K562 (cell line): ENCODE measurements at regions not wholly inside any gene's neighbourhood (a gene's known extent, or its start where the extent isn't known, plus 50 kb on each side); places are given as distances from the start of the nearest gene placed in this dataset.
A peak's percentile ranks its signal among the peaks of the same experiment; 100 is the strongest.

ENCODE experiments used
- ATAC-seq: fragments of 200-7000 bp; cut with Tn5 transposase; 3 replicates; pipeline ENCODE4 v1.9.1; 2020; ENCODE audit warnings: moderate library complexity
- BruUV-seq: library from RNA; stranded (reverse); fragments of 400-500 nt; replicated peaks from 2 replicates; lab custom pipeline; 2021; lab: Mats Ljungman, UMichigan
- CTCF ChIA-PET: fragments of 300-600 bp; formaldehyde crosslinking; extraction: SDS; loops from one replicate; lab custom pipeline; 2021; ENCODE audit warnings: low intra/inter-chr PET ratio; lab: Yijun Ruan, JAX
- POLR2A ChIA-PET: fragments of 300-600, 350-650 bp; sonication (Branson Sonifier 250); formaldehyde crosslinking; extraction: SDS; loops from one replicate; lab custom pipeline; 2021; ENCODE audit warnings: antibody characterized with exemption, inconsistent platforms; lab: Yijun Ruan, JAX
- DNase-seq, 4 experiments: peaks; one replicate each; pipeline versions ENCODE4 v3.0.0 to v3.0.0-alpha.2; 2011 to 2018; ENCODE audit warnings: low spot score in 3 of 4, mixed read lengths in 3 of 4; ENCODE audit errors: extremely low read depth in 1 of 4
- FAIRE-seq: peaks from 2 replicates; lab custom pipeline; 2011; peaks lifted over from hg19 to GRCh38; lab: Jason Lieb, UNC
- H2AFZ ChIP-seq: 2 replicates; pipeline ENCODE4 v1.6.0; 2011; ENCODE audit warnings: low read depth, low read length, control low read depth, inconsistent platforms
- H3K27ac ChIP-seq: fragments of 200-600 bp; 3 replicates; pipeline ENCODE4 v1.8.0; 2011; ENCODE audit warnings: low read depth, mild to moderate bottlenecking, control low read depth, inconsistent platforms, low read length, moderate library complexity, mixed read lengths; ENCODE audit errors: extremely low read depth
- H3K27me3 ChIP-seq, 2 experiments: fragments of 300-600 bp in 1 of 2; 2 replicates in 1 of 2; 3 replicates in 1 of 2; pipeline versions ENCODE4 v1.6.0 to v1.8.0; 2011; ENCODE audit warnings: inconsistent platforms in 2 of 2, low read length in 2 of 2, mild to moderate bottlenecking in 1 of 2, mixed read lengths in 1 of 2, moderate library complexity in 1 of 2; ENCODE audit not compliant: control insufficient read depth in 2 of 2, insufficient read depth in 2 of 2
- H3K36me3 ChIP-seq: fragments of 300-600 bp; 3 replicates; pipeline ENCODE4 v1.8.0; 2011; ENCODE audit warnings: mild to moderate bottlenecking, low read length, inconsistent platforms; ENCODE audit not compliant: control insufficient read depth, insufficient read depth
- H3K4me1 ChIP-seq, 2 experiments: fragments of 200-600 bp in 1 of 2; replicated peaks in 1 of 2; 2 replicates in 1 of 2; 3 replicates in 1 of 2; pipeline versions ENCODE4 v1.5.1 to v1.8.0; 2011; ENCODE audit warnings: inconsistent platforms in 2 of 2, low read length in 2 of 2, mild to moderate bottlenecking in 1 of 2, mixed read lengths in 1 of 2, moderate library complexity in 1 of 2; ENCODE audit not compliant: control insufficient read depth in 2 of 2, insufficient read depth in 2 of 2
- H3K4me2 ChIP-seq: 2 replicates; pipeline ENCODE4 v1.6.1; 2011; ENCODE audit warnings: low read length, control low read depth, inconsistent platforms, mixed read lengths; ENCODE audit not compliant: insufficient read depth
- H3K4me3 ChIP-seq: fragments of 200-600 bp; sonication (generic), shearing (Covaris generic); 2 replicates; pipeline ENCODE4 v1.5.1; 2016; ENCODE audit warnings: control low read depth, inconsistent platforms
- H3K79me2 ChIP-seq: fragments of 200-600 bp; 3 replicates; pipeline ENCODE4 v1.8.0; 2011; ENCODE audit warnings: low read length, inconsistent platforms; ENCODE audit not compliant: control insufficient read depth, insufficient read depth
- H3K9ac ChIP-seq, 2 experiments: 2 replicates each; pipeline versions ENCODE4 v1.6.0 to v1.6.1; 2011; ENCODE audit warnings: low read depth in 2 of 2, low read length in 2 of 2, control low read depth in 1 of 2, inconsistent platforms in 1 of 2, mild to moderate bottlenecking in 1 of 2, mixed read lengths in 1 of 2; ENCODE audit not compliant: insufficient read depth in 1 of 2
- H3K9me1 ChIP-seq: one replicate; pipeline ENCODE4 v1.6.0; 2011; ENCODE audit warnings: inconsistent platforms, mild to moderate bottlenecking, low read length, moderate library complexity; ENCODE audit not compliant: control insufficient read depth, insufficient read depth
- H3K9me3 ChIP-seq: replicated peaks from 2 replicates; pipeline ENCODE4 v1.5.1; 2011; ENCODE audit warnings: low read depth, low read length, inconsistent platforms; ENCODE audit not compliant: control insufficient read depth, insufficient read depth
- H4K20me1 ChIP-seq: replicated peaks from 2 replicates; pipeline ENCODE4 v1.6.1; 2011; ENCODE audit warnings: low read length, inconsistent platforms, mixed read lengths; ENCODE audit not compliant: control insufficient read depth, insufficient read depth
- ATF6 ChIP-seq: sonication (generic); formaldehyde crosslinking; IDR thresholded peaks from 2 replicates; pipeline ENCODE4 v1.4.0; 2020; ENCODE audit warnings: mild to moderate bottlenecking, missing genetic modification reagents
- GATAD2B ChIP-seq: fragments of 450-650 bp; IDR thresholded peaks from 2 replicates; pipeline ENCODE4 v1.6.1; 2017; ENCODE audit warnings: mild to moderate bottlenecking, borderline replicate concordance
- NFYB ChIP-seq: IDR thresholded peaks from 2 replicates; pipeline ENCODE4 v1.6.1; 2011; ENCODE audit warnings: mild to moderate bottlenecking, moderate library complexity; ENCODE audit not compliant: insufficient read length; ENCODE audit errors: extremely low read depth
- OTX1 ChIP-seq: fragments of 450-650 bp; formaldehyde crosslinking; IDR thresholded peaks from 2 replicates; pipeline ENCODE4 v1.4.0; 2022; ENCODE audit warnings: mild to moderate bottlenecking
- RCOR1 ChIP-seq, 2 experiments: IDR thresholded peaks; 2 replicates each; pipeline ENCODE4 v1.6.1; 2012; ENCODE audit warnings: low read depth in 2 of 2, low read length in 2 of 2, borderline replicate concordance in 1 of 2, improper control_type of control experiment in 1 of 2
- SAFB2 ChIP-seq: fragments of 200-400 bp; formaldehyde crosslinking; IDR thresholded peaks from 2 replicates; pipeline ENCODE4 v1.6.1; 2018; ENCODE audit warnings: borderline replicate concordance, low read length, low read depth, moderate library complexity; ENCODE audit not compliant: severe bottlenecking
- SMAD2 ChIP-seq: fragments of 150-350 bp; IDR thresholded peaks from 2 replicates; pipeline ENCODE4 v1.6.1; 2014; ENCODE audit warnings: low read depth, mild to moderate bottlenecking, low read length
- SMARCA4 ChIP-seq: fragments of 450-650 bp; IDR thresholded peaks from 2 replicates; pipeline ENCODE4 v1.6.1; 2016
- STAT6 ChIP-seq: sonication (generic); formaldehyde crosslinking; IDR thresholded peaks from 2 replicates; pipeline ENCODE4 v1.8.1; 2023; ENCODE audit warnings: mild to moderate bottlenecking, missing genetic modification reagents
- TCF3 ChIP-seq: sonication (generic); formaldehyde crosslinking; IDR thresholded peaks from 2 replicates; pipeline ENCODE4 v1.4.0; 2020; ENCODE audit warnings: mild to moderate bottlenecking, missing genetic modification reagents
- TFE3 ChIP-seq: fragments of 450-650 bp; formaldehyde crosslinking; IDR thresholded peaks from 2 replicates; pipeline ENCODE4 v1.4.0; 2020; ENCODE audit warnings: mild to moderate bottlenecking, mixed read lengths
- TOE1 ChIP-seq, 2 experiments: fragments of 450-650 bp in 1 of 2; sonication (generic) in 1 of 2; formaldehyde crosslinking in 1 of 2; IDR thresholded peaks; 2 replicates each; pipeline versions ENCODE4 v1.7.1 to v1.8.0; 2016 to 2022; ENCODE audit warnings: borderline replicate concordance in 2 of 2, mild to moderate bottlenecking in 2 of 2, antibody characterized with exemption in 1 of 2, inconsistent platforms in 1 of 2, low read depth in 1 of 2, missing genetic modification reagents in 1 of 2, moderate library complexity in 1 of 2
- ZNF282 ChIP-seq: sonication (generic); formaldehyde crosslinking; IDR thresholded peaks from 2 replicates; pipeline ENCODE4 v1.8.1; 2023; ENCODE audit warnings: missing genetic modification reagents
- ZNF79 ChIP-seq: fragments of 250-450 bp; sonication (Bioruptor Pico); IDR thresholded peaks from 2 replicates; pipeline ENCODE4 v1.4.0; 2020; ENCODE audit warnings: low read depth, mild to moderate bottlenecking, moderate library complexity
- WGBS: fragments of 100-300 bp; shearing (Covaris generic); methylation state at CpG from one replicate; pipeline ENCODE4 v1.1.6; 2016; ENCODE audit warnings: low coverage, mixed read lengths; ENCODE audit not compliant: insufficient coverage; ENCODE audit errors: missing lambda C conversion rate; 5-methylcytosine and 5-hydroxymethylcytosine counted together
- in situ Hi-C: fragments of 300-500 bp; cut with MboI; formaldehyde crosslinking; loops from 4 replicates; pipeline ENCODE4 v1.15.0; 2018; ENCODE audit warnings: inconsistent platforms, mixed read lengths
- intact Hi-C: fragments of 100-400 bp; cut with micrococcal nuclease; formaldehyde crosslinking; loops from 2 replicates; pipeline ENCODE4 v1.14.2; 2022

- peaks cover 27 to 35% of the 10 kb centered on the region in 2 experiments; a peak in 4 of 5 replicates for H3K27me3 ChIP-seq
- H4K20me1 ChIP-seq, result peaks cover 2% of the 10 kb centered on the region; the same call in 1 of the 2 replicates
- H3K9me3 ChIP-seq, result no peaks in the 10 kb centered on the region
- ChIA-PET CTCF (no interaction called here), POLR2A (no interaction called here)
- DNase-seq, result no peak
- no peak overlapping the region for H3K27ac ChIP-seq
- intact Hi-C loops, result no loop called here
- ATAC-seq, result no peak
- no peaks in the 10 kb centered on the region for H3K79me2 ChIP-seq
- H3K9ac ChIP-seq, result no peak overlapping the region
- no peak overlapping the region for H3K4me2 ChIP-seq
- no peak overlapping the region for H3K4me3 ChIP-seq
- in situ Hi-C loops, result loop anchor here (10.0 kb wide), 1 partner anchor 421 kb away; no protein-coding TSS in a partner anchor
- no peaks in the 10 kb centered on the region for H3K9me1 ChIP-seq
- FAIRE-seq, result no peak
- peaks cover 11 to 12% of the 10 kb centered on the region in 2 experiments for H3K4me1 ChIP-seq
- H3K36me3 ChIP-seq, result no peaks in the 10 kb centered on the region
- no TSS peak for BruUV-seq
- 15% methylated on average over 15 of the region's 15 CpGs for WGBS
- peak overlapping the region; percentile 30; the same call in 1 of the 2 replicates for H2AFZ ChIP-seq
- no peak for TF ChIP-seq SMAD2
- no peak for TF ChIP-seq STAT6 (CRISPR knock-in tag)
- TF ChIP-seq GATAD2B, result no peak
- TF ChIP-seq TFE3 (CRISPR knock-in tag), result peak; percentile 78
- no peak for TF ChIP-seq TCF3 (CRISPR knock-in tag)
- TF ChIP-seq SAFB2, result no peak
- TF ChIP-seq SMARCA4, result no peak
- TF ChIP-seq TOE1 (IDR thresholded peaks at IDR 0.05; ENCODE audit: borderline replicate concordance), result peak; percentile 68; the same call in 1 of the 2 replicates
- TF ChIP-seq TOE1 (CRISPR knock-in tag; IDR thresholded peaks at IDR 0.05; ENCODE audit: borderline replicate concordance, low read depth), result no peak
- no peak for TF ChIP-seq ZNF79 (CRISPR knock-in tag)
- no peak for TF ChIP-seq ATF6 (CRISPR knock-in tag)
- TF ChIP-seq RCOR1 (IDR thresholded peaks at IDR 0.05; ENCODE audit: borderline replicate concordance in 1 of 2, low read depth in 2 of 2, low read length in 2 of 2), result no peak
- no peak for TF ChIP-seq NFYB
- TF ChIP-seq ZNF282 (CRISPR knock-in tag), result no peak
- no peak for TF ChIP-seq OTX1 (CRISPR knock-in tag)
These were observed 50.0 kb upstream of the TRIM2 start for GRCh38 chr4:153154007-153154975.
